H9 (cell line): ENCODE measurements at regions not wholly inside any gene's neighbourhood (a gene's known extent, or its start where the extent isn't known, plus 50 kb on each side); places are given as distances from the start of the nearest gene placed in this dataset.

ENCODE experiments used
- DNase-seq: peaks from one replicate; pipeline ENCODE4 v3.0.0-alpha.2; 2017
- H2AFZ ChIP-seq: one replicate; pipeline ENCODE4 v1.6.1; 2013; ENCODE audit warnings: mild to moderate bottlenecking, low read length, control low read depth, moderate library complexity
- H2AK5ac ChIP-seq: 2 replicates; pipeline ENCODE4 v1.6.1; 2013; ENCODE audit warnings: low read length, control low read depth, mixed read lengths; ENCODE audit not compliant: insufficient read length
- H2BK120ac ChIP-seq: one replicate; pipeline ENCODE4 v1.6.1; 2013; ENCODE audit warnings: low read depth, mild to moderate bottlenecking, low read length, control low read depth, inconsistent platforms; ENCODE audit not compliant: poor library complexity, severe bottlenecking
- H2BK12ac ChIP-seq: 2 replicates; pipeline ENCODE4 v1.6.1; 2013; ENCODE audit warnings: low read length, control low read depth, mixed read lengths, low read depth; ENCODE audit not compliant: insufficient read length
- H2BK15ac ChIP-seq: 2 replicates; pipeline ENCODE4 v1.6.1; 2013; ENCODE audit warnings: low read depth, low read length, control low read depth
- H2BK20ac ChIP-seq: one replicate; pipeline ENCODE4 v1.6.1; 2013; ENCODE audit warnings: low read depth, mild to moderate bottlenecking, low read length, control low read depth, inconsistent platforms; ENCODE audit not compliant: poor library complexity, severe bottlenecking
- H2BK5ac ChIP-seq: 2 replicates; pipeline ENCODE4 v1.6.1; 2013; ENCODE audit warnings: low read length, control low read depth, mixed read lengths; ENCODE audit not compliant: insufficient read length
- H3K14ac ChIP-seq: 2 replicates; pipeline ENCODE4 v1.6.1; 2013; ENCODE audit warnings: low read length, control low read depth; ENCODE audit not compliant: insufficient read depth
- H3K18ac ChIP-seq: 2 replicates; pipeline ENCODE4 v1.6.1; 2013; ENCODE audit warnings: low read depth, mild to moderate bottlenecking, mixed read lengths, low read length, control low read depth; ENCODE audit not compliant: insufficient read length
- H3K23ac ChIP-seq: 2 replicates; pipeline ENCODE4 v1.6.1; 2013; ENCODE audit warnings: low read length, control low read depth, mixed read lengths, low read depth; ENCODE audit not compliant: insufficient read length
- H3K23me2 ChIP-seq: 2 replicates; pipeline ENCODE4 v1.6.1; 2013; ENCODE audit warnings: low read depth, mild to moderate bottlenecking, mixed read lengths, low read length, control low read depth; ENCODE audit not compliant: insufficient read length, poor library complexity, severe bottlenecking
- H3K27ac ChIP-seq: 2 replicates; pipeline ENCODE4 v1.5.1; 2013; ENCODE audit warnings: low read length, control low read depth, mixed read lengths, low read depth; ENCODE audit not compliant: insufficient read length
- H3K27me3 ChIP-seq: 2 replicates; pipeline ENCODE4 v1.6.1; 2013; ENCODE audit warnings: low read length, control low read depth, inconsistent platforms; ENCODE audit not compliant: insufficient read depth
- H3K4ac ChIP-seq: 2 replicates; pipeline ENCODE4 v1.6.1; 2013; ENCODE audit warnings: low read depth, mild to moderate bottlenecking, control low read depth, inconsistent platforms, low read length, moderate library complexity
- H3K4me1 ChIP-seq: 2 replicates; pipeline ENCODE4 v1.6.1; 2013; ENCODE audit warnings: low read length, control low read depth, inconsistent platforms; ENCODE audit not compliant: insufficient read depth
- H3K4me2 ChIP-seq: 2 replicates; pipeline ENCODE4 v1.6.1; 2013; ENCODE audit warnings: low read length, control low read depth, mixed read lengths; ENCODE audit not compliant: insufficient read length, insufficient read depth
- H3K56ac ChIP-seq: 2 replicates; pipeline ENCODE4 v1.6.1; 2013; ENCODE audit warnings: low read depth, mild to moderate bottlenecking, mixed read lengths, low read length, control low read depth; ENCODE audit not compliant: insufficient read length
- H3K79me1 ChIP-seq: 2 replicates; pipeline ENCODE4 v1.6.1; 2013; ENCODE audit warnings: low read depth, mild to moderate bottlenecking, moderate library complexity, low read length, control low read depth, inconsistent platforms; ENCODE audit not compliant: insufficient read depth, poor library complexity, severe bottlenecking
- H3K79me2 ChIP-seq: 2 replicates; pipeline ENCODE4 v1.6.1; 2013; ENCODE audit warnings: low read length, control low read depth, inconsistent platforms; ENCODE audit not compliant: insufficient read depth
- H3K9ac ChIP-seq: 2 replicates; pipeline ENCODE4 v1.6.1; 2013; ENCODE audit warnings: low read length, control low read depth, mixed read lengths; ENCODE audit not compliant: insufficient read length; ENCODE audit errors: extremely low read depth
- H3K9me3 ChIP-seq: one replicate; pipeline ENCODE4 v1.6.1; 2013; ENCODE audit warnings: low read depth, low read length, inconsistent platforms; ENCODE audit not compliant: control insufficient read depth
- H3T11ph ChIP-seq: one replicate; pipeline ENCODE4 v1.6.1; 2013; ENCODE audit warnings: mild to moderate bottlenecking, low read length, control low read depth, inconsistent platforms
- H4K20me1 ChIP-seq: one replicate; pipeline ENCODE4 v1.6.1; 2013; ENCODE audit not compliant: control insufficient read depth, insufficient read length, insufficient read depth
- H4K5ac ChIP-seq: 2 replicates; pipeline ENCODE4 v1.6.1; 2013; ENCODE audit warnings: low read depth, mild to moderate bottlenecking, mixed read lengths, low read length, control low read depth; ENCODE audit not compliant: insufficient read length
- H4K8ac ChIP-seq: replicated peaks from 2 replicates; pipeline ENCODE4 v1.6.1; 2013; ENCODE audit warnings: low read length, control low read depth, mixed read lengths, low read depth; ENCODE audit not compliant: insufficient read length
- H4K91ac ChIP-seq: 2 replicates; pipeline ENCODE4 v1.6.1; 2013; ENCODE audit warnings: low read depth, mild to moderate bottlenecking, moderate library complexity, mixed read lengths, low read length, control low read depth; ENCODE audit not compliant: insufficient read length
- H3K27ac Mint-ChIP-seq, 3 experiments: 2 replicates in 2 of 3; 3 replicates in 1 of 3; pipeline ENCODE4 v1.8.0; 2020 to 2021; ENCODE audit warnings: mixed read lengths in 3 of 3, mild to moderate bottlenecking in 1 of 3, moderate library complexity in 1 of 3
- H3K27me3 Mint-ChIP-seq: 2 replicates; pipeline ENCODE4 v1.8.0; 2021; ENCODE audit warnings: low read depth, mild to moderate bottlenecking, moderate library complexity, mixed read lengths
- H3K36me3 Mint-ChIP-seq, 3 experiments: 2 replicates in 2 of 3; 3 replicates in 1 of 3; pipeline ENCODE4 v1.8.0; 2020 to 2021; ENCODE audit warnings: low read depth in 3 of 3, mixed read lengths in 3 of 3; ENCODE audit not compliant: insufficient read depth in 1 of 3
- H3K4me1 Mint-ChIP-seq, 2 experiments: 2 replicates each; pipeline ENCODE4 v1.8.0; 2020; ENCODE audit warnings: mixed read lengths in 2 of 2
- H3K4me3 Mint-ChIP-seq, 2 experiments: 2 replicates in 1 of 2; 3 replicates in 1 of 2; pipeline ENCODE4 v1.8.0; 2020 to 2021; ENCODE audit warnings: mild to moderate bottlenecking in 2 of 2, mixed read lengths in 2 of 2, moderate library complexity in 1 of 2
- H3K9me3 Mint-ChIP-seq, 2 experiments: 2 replicates in 1 of 2; 3 replicates in 1 of 2; pipeline ENCODE4 v1.8.0; 2020; ENCODE audit warnings: mild to moderate bottlenecking in 2 of 2, mixed read lengths in 2 of 2, moderate library complexity in 1 of 2
- WGBS: extraction: QIAGEN DNeasy Blood & Tissue Kit; methylation state at CpG from one replicate; pipeline ENCODE4 v1.1.7; 2013; ENCODE audit warnings: missing lambda C conversion rate, low lambda C conversion rate, mixed read lengths; ENCODE audit not compliant: insufficient read length; ENCODE audit errors: extremely low coverage; 5-methylcytosine and 5-hydroxymethylcytosine counted together
- TF ChIP-seq, protein P1 (sequence below): fragments of 200-600 bp; sonication (generic); conservative IDR thresholded peaks from 3 replicates; pipeline ENCODE4 v1.8.0; 2021; ENCODE audit warnings: antibody characterized with exemption, mild to moderate bottlenecking

DNA sequence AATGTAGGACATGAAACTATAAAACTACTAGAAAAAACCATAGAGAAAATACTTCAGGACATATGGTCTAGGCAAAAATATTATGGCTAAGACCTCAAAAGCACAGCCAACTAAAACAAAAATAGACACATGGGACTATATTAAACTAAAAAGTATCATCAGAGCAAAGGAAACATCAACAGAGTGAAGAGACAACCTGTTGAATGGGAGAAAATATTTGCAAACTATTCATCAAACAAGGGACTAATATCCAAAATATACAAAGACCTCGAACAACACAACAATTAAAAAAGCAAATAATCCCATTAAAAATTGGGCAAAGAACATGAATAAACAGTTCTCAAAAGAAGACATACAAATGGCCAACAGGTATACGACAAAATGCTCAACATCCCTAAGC lies 210.9 kb downstream of the PCSK1 start:
- no peaks in the 10 kb centered on the region for H3K27me3 Mint-ChIP-seq
- Histone ChIP-seq H3K18ac (no peak overlapping the region), H3K14ac (no peak overlapping the region), H2BK15ac (no peak overlapping the region), H2BK5ac (no peak overlapping the region), H3K27ac (no peak overlapping the region), H4K91ac (no peak overlapping the region), H2BK12ac (no peak overlapping the region), H3K9me3 (no peaks in the 10 kb centered on the region), H4K5ac (no peak overlapping the region), H4K20me1 (no peaks in the 10 kb centered on the region), H3K23ac (no peak overlapping the region), H2BK20ac (no peak overlapping the region), H3K4me1 (peaks cover 2% of the 10 kb centered on the region; the same call in 1 of the 2 replicates), H3K79me2 (no peaks in the 10 kb centered on the region), H2AFZ (no peak overlapping the region), H3K27me3 (no peaks in the 10 kb centered on the region), H3T11ph (no peak overlapping the region), H3K4me2 (no peak overlapping the region), H4K8ac (no peak overlapping the region), H2BK120ac (no peak overlapping the region), H3K79me1 (no peaks in the 10 kb centered on the region), H3K56ac (no peak overlapping the region), H3K4ac (no peak overlapping the region), H3K23me2 (no peaks in the 10 kb centered on the region), H2AK5ac (no peak overlapping the region), H3K9ac (no peak overlapping the region)
- peaks cover 6% of the 10 kb centered on the region in 2 experiments for H3K4me1 Mint-ChIP-seq
- H3K9me3 Mint-ChIP-seq: no peaks in the 10 kb centered on the region; a peak in 1 of 5 replicates
- TF ChIP-seq, protein P1, sequence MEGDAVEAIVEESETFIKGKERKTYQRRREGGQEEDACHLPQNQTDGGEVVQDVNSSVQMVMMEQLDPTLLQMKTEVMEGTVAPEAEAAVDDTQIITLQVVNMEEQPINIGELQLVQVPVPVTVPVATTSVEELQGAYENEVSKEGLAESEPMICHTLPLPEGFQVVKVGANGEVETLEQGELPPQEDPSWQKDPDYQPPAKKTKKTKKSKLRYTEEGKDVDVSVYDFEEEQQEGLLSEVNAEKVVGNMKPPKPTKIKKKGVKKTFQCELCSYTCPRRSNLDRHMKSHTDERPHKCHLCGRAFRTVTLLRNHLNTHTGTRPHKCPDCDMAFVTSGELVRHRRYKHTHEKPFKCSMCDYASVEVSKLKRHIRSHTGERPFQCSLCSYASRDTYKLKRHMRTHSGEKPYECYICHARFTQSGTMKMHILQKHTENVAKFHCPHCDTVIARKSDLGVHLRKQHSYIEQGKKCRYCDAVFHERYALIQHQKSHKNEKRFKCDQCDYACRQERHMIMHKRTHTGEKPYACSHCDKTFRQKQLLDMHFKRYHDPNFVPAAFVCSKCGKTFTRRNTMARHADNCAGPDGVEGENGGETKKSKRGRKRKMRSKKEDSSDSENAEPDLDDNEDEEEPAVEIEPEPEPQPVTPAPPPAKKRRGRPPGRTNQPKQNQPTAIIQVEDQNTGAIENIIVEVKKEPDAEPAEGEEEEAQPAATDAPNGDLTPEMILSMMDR: no peak
- WGBS: no CpG with 5 or more reads among the region's 2 CpGs
- no peak overlapping the region for H3K27ac Mint-ChIP-seq
- H3K4me3 Mint-ChIP-seq: no peak overlapping the region
- H3K36me3 Mint-ChIP-seq: no peaks in the 10 kb centered on the region
- no peak for DNase-seq
